Ascending aorta (tissue), 2 donors: ENCODE measurements at regions not wholly inside any gene's neighbourhood (a gene's known extent, or its start where the extent isn't known, plus 50 kb on each side); places are given as distances from the start of the nearest gene placed in this dataset.
"Not testable (repeated sequence)": the region's sequence is repeated elsewhere in the genome, so short reads cannot be mapped to it uniquely, and the experiment has no call there.

Experiments
- DNase-seq, 2 donors: peaks; one replicate each; pipeline ENCODE4 v3.0.0-alpha.2; 2019; ENCODE audit warnings: low spot score in 2 of 2
- H3K27ac ChIP-seq, 2 donors: fragments of 200-600 bp; sonication (generic); one replicate each; pipeline ENCODE4 v1.5.1; 2016 to 2017; ENCODE audit warnings: mild to moderate bottlenecking in 1 of 2
- H3K27me3 ChIP-seq: fragments of 200-600 bp; sonication (generic); one replicate; pipeline ENCODE4 v1.5.1; 2017
- H3K36me3 ChIP-seq, 2 donors: fragments of 200-600 bp; sonication (generic); one replicate each; pipeline ENCODE4 v1.5.1; 2016
- H3K4me1 ChIP-seq, 2 donors: fragments of 200-600 bp; sonication (generic); one replicate each; pipeline ENCODE4 v1.5.1; 2016 to 2017; ENCODE audit warnings: mild to moderate bottlenecking in 1 of 2
- H3K4me3 ChIP-seq, 2 donors: fragments of 200-600 bp; sonication (generic); one replicate each; pipeline ENCODE4 v1.5.1; 2016 to 2017; ENCODE audit warnings: mild to moderate bottlenecking in 1 of 2
- H3K9me3 ChIP-seq, 2 donors: fragments of 200-600 bp; sonication (generic); one replicate each; pipeline ENCODE4 v1.5.1; 2016
- intact Hi-C: fragments of 100-400 bp; cut with DNase I; formaldehyde crosslinking; loops from one replicate; pipeline ENCODE4 v1.15.1; 2023
- TF ChIP-seq, protein P1 (sequence below), 3 experiments: fragments of 200-600 bp in 2 of 3; fragments of 450-650 bp in 1 of 3; sonication (generic) in 2 of 3; IDR thresholded peaks; one replicate each; pipeline ENCODE4 v1.5.1; 2016 to 2019; ENCODE audit warnings: antibody characterized with exemption in 3 of 3, mild to moderate bottlenecking in 1 of 3, moderate library complexity in 1 of 3

DNA sequence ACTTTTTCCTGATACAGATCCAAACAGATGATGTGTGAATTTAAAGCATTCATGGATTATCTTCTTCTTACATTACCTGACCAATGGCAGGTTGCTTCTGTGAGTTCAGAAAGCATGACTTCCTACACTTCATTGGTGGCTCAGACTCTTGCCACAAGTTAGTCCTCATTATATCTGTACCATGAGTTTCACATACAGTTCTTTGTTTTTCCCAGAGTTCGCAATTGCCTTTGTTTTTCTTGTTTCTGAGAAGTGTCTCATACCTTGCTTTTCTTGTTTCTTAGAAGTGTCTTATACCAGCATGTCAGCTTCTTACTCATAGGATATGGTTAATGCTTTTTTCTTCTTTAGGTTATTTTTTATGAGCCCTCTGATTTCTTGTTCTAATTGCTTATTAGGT, 133.8 kb upstream of the TLE3 start:
- Histone ChIP-seq H3K36me3 (no peaks in the 10 kb centered on the region), H3K9me3 (peaks cover 6 to 16% of the 10 kb centered on the region in 2 donors), H3K27me3 (no peaks in the 10 kb centered on the region), H3K27ac (no peak overlapping the region), H3K4me1 (no peaks in the 10 kb centered on the region), H3K4me3 (no peak overlapping the region)
- intact Hi-C loops, result no loop called here
- TF ChIP-seq, protein P1, sequence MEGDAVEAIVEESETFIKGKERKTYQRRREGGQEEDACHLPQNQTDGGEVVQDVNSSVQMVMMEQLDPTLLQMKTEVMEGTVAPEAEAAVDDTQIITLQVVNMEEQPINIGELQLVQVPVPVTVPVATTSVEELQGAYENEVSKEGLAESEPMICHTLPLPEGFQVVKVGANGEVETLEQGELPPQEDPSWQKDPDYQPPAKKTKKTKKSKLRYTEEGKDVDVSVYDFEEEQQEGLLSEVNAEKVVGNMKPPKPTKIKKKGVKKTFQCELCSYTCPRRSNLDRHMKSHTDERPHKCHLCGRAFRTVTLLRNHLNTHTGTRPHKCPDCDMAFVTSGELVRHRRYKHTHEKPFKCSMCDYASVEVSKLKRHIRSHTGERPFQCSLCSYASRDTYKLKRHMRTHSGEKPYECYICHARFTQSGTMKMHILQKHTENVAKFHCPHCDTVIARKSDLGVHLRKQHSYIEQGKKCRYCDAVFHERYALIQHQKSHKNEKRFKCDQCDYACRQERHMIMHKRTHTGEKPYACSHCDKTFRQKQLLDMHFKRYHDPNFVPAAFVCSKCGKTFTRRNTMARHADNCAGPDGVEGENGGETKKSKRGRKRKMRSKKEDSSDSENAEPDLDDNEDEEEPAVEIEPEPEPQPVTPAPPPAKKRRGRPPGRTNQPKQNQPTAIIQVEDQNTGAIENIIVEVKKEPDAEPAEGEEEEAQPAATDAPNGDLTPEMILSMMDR (IDR thresholded peaks at IDR 0.05), result no peak
- DNase-seq, result no peak

DNA sequence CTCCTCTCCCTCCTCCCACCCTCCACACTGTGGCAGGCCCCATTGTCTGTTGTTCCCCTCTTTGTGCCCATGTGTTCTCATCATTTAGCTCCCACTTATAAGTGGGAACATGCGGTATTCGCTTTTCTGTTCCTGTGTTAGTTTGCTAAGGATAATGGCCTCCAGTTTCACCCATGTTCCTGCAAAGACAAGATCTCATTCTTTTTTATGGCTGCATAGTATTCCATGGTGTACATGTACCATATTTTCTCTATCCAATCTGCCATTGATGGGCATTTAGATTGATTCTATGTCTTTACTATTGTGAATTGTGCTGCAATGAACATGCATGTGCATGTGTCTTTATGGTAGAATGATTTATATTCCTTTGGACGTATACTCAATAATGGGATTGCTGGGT, 130.2 kb upstream of the TLE3 start:
- H3K27ac ChIP-seq, H3K4me1 ChIP-seq, DNase-seq, H3K27me3 ChIP-seq, H3K4me3 ChIP-seq, H3K36me3 ChIP-seq, intact Hi-C loops: not testable (repeated sequence)
- H3K9me3 ChIP-seq, result peaks cover 6 to 16% of the 10 kb centered on the region in 2 donors

DNA sequence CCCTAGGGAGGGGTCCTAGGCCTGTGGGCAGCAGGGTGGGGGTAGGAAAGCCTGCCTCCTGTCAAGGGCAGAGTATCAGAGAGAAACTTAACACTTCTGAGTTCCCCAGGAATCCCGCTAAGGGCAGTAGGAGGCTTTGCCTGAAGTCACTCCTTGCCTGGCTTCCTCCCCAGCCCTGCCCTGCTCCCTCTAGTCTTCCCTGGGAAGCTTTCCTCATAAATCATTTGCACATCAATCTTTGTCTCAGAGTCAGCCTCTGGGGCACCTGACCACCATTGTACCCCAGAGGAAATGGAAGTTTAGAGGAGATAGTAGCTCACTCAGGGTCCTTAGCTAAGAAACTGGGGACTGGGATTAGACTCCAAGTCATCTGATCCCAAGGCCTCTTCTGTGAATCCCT, 129.4 kb upstream of the TLE3 start:
- TF ChIP-seq, protein P1 (IDR thresholded peaks at IDR 0.05), result no peak
- intact Hi-C loops, result no loop called here
- Histone ChIP-seq H3K4me1 (no peaks in the 10 kb centered on the region), H3K27me3 (no peaks in the 10 kb centered on the region), H3K9me3 (peaks cover 6 to 14% of the 10 kb centered on the region in 2 donors), H3K4me3 (no peak overlapping the region), H3K36me3 (no peaks in the 10 kb centered on the region), H3K27ac (no peak overlapping the region)
- DNase-seq, result no peak

DNA sequence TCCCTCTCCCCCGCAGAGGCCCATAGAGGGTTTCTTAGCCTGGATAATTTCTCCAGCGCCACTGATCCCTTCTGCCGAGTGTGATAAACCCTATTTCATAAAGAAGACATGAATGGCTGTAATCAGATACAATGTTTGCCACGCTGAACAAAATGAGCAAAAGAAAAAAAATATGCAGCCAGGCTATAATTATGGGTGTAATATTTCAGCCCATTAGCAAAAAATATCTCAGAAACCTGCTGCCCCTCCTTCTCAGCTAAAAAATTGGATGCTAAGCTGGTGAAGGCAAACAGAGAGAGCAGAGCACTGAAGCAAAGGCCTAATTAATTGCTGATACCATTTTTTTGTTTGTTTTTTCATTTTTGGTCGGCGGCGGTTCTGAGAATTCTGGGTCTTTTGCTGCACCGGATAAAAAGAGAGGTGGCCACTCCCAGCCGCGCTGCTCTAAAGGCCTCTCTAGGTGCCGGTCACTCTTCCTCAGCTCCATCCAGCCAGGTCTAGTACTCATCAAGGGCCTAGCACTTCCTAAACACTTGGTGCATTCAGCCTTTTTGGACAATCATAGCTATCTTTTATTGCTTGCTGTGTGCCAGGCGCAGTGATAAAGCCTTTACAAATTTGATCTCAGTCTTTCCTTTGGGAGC, 128.7 kb upstream of the TLE3 start:
- Histone ChIP-seq H3K36me3 (no peaks in the 10 kb centered on the region), H3K4me1 (no peaks in the 10 kb centered on the region), H3K4me3 (no peak overlapping the region), H3K27ac (no peak overlapping the region), H3K9me3 (peaks cover 5 to 7% of the 10 kb centered on the region in 2 donors), H3K27me3 (no peaks in the 10 kb centered on the region)
- intact Hi-C loops, result no loop called here
- TF ChIP-seq, protein P1 (IDR thresholded peaks at IDR 0.05), result no peak
- DNase-seq, result no peak

DNA sequence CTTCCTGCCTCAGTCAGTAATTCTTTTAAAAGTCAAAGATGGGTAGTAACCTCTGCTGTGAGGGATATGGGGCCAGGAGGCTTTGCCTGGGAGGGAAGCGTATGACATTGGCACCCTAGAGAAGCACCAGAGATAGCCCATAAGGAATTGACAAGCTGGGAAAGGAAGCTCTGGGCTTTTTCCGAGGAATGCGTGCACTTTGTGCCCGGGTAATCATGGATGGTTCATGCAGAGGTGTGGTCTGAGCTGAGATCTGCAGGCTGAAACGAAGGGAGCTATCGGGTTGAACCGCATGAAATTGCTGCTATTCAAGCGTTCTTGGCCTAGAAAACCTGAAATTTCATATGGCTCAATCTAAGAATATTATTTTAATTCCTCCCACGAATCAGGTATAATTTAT, 127.7 kb upstream of the TLE3 start:
- H3K4me3 ChIP-seq, result no peak overlapping the region
- H3K27ac ChIP-seq, result no peak overlapping the region
- DNase-seq, result no peak
- no peaks in the 10 kb centered on the region for H3K36me3 ChIP-seq
- H3K9me3 ChIP-seq, result no peaks in the 10 kb centered on the region
- intact Hi-C loops, result no loop called here
- H3K27me3 ChIP-seq, result no peaks in the 10 kb centered on the region
- no peaks in the 10 kb centered on the region for H3K4me1 ChIP-seq
- TF ChIP-seq, protein P1 (IDR thresholded peaks at IDR 0.05), result no peak

DNA sequence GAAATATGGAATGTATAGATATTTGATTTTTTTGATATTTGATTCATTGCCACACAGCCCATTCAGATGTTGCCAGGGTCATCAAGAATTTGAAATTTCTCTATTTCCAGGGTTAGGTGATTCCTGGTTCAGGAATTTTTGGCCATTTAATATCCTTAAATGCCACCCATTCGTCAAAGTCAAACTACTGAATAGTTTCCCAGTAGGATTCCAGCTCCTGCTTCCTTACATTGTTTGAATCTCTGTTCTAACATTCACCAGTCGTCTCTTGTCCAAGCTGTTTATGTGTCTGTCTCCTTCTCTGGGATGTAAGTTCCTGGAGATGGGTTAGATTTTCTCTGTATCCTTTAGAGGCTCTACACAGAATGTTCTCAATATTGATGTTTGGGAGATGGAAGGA, 124.9 kb upstream of the TLE3 start:
- Histone ChIP-seq H3K36me3 (no peaks in the 10 kb centered on the region), H3K27me3 (no peaks in the 10 kb centered on the region), H3K4me1 (no peaks in the 10 kb centered on the region), H3K9me3 (no peaks in the 10 kb centered on the region), H3K4me3 (no peak overlapping the region), H3K27ac (no peak overlapping the region)
- intact Hi-C loops, result no loop called here
- TF ChIP-seq, protein P1 (IDR thresholded peaks at IDR 0.05), result no peak
- no peak for DNase-seq
